Astrocyte (in vitro differentiated cells and primary cell): ENCODE measurements at regions not wholly inside any gene's neighbourhood (a gene's known extent, or its start where the extent isn't known, plus 50 kb on each side); places are given as distances from the start of the nearest gene placed in this dataset.

ENCODE experiments used
- DNase-seq: peaks from one replicate; pipeline ENCODE4 v3.0.0-alpha.2; 2010; ENCODE audit warnings: low read depth
- FAIRE-seq: peaks from 2 replicates; lab custom pipeline; 2011; peaks lifted over from hg19 to GRCh38; lab: Jason Lieb, UNC
- H2AFZ ChIP-seq: 2 replicates; pipeline ENCODE4 v1.6.0; 2012; ENCODE audit warnings: low read depth, low read length, inconsistent platforms
- H3K27ac ChIP-seq: 2 replicates; pipeline ENCODE4 v1.5.1; 2011; ENCODE audit warnings: low read depth, low read length, inconsistent platforms
- H3K27me3 ChIP-seq: 2 replicates; pipeline ENCODE4 v1.6.0; 2011; ENCODE audit warnings: low read length, inconsistent platforms; ENCODE audit not compliant: insufficient read depth
- H3K36me3 ChIP-seq: 2 replicates; pipeline ENCODE4 v1.5.1; 2011; ENCODE audit warnings: low read length, inconsistent platforms; ENCODE audit not compliant: insufficient read depth
- H3K4me1 ChIP-seq: 2 replicates; pipeline ENCODE4 v1.5.1; 2011; ENCODE audit warnings: low read length, inconsistent platforms; ENCODE audit not compliant: insufficient read depth
- H3K4me2 ChIP-seq: 2 replicates; pipeline ENCODE4 v1.6.0; 2012; ENCODE audit warnings: low read length, inconsistent platforms
- H3K4me3 ChIP-seq: 2 replicates; pipeline ENCODE4 v1.5.1; 2011; ENCODE audit warnings: low read depth, mild to moderate bottlenecking, low read length, inconsistent platforms; ENCODE audit not compliant: insufficient read depth
- H3K79me2 ChIP-seq: 2 replicates; pipeline ENCODE4 v1.6.0; 2012; ENCODE audit warnings: mild to moderate bottlenecking, low read length, inconsistent platforms; ENCODE audit not compliant: insufficient read depth
- H3K9ac ChIP-seq: 2 replicates; pipeline ENCODE4 v1.6.0; 2012; ENCODE audit warnings: mild to moderate bottlenecking, low read length, inconsistent platforms
- H3K9me3 ChIP-seq: 2 replicates; pipeline ENCODE4 v1.5.1; 2012; ENCODE audit warnings: low read depth, mild to moderate bottlenecking, low read length, inconsistent platforms; ENCODE audit not compliant: insufficient read depth
- H4K20me1 ChIP-seq: 2 replicates; pipeline ENCODE4 v1.6.0; 2012; ENCODE audit warnings: low read length, inconsistent platforms; ENCODE audit not compliant: insufficient read depth
- H3K27ac Mint-ChIP-seq: one replicate; pipeline ENCODE4 v1.8.0; 2021; ENCODE audit warnings: mild to moderate bottlenecking, mixed read lengths; ENCODE audit not compliant: unreplicated experiment
- H3K27me3 Mint-ChIP-seq: one replicate; pipeline ENCODE4 v1.8.0; 2021; ENCODE audit warnings: low read depth, mixed read lengths; ENCODE audit not compliant: unreplicated experiment
- H3K36me3 Mint-ChIP-seq: one replicate; pipeline ENCODE4 v1.8.0; 2021; ENCODE audit warnings: low read depth, mixed read lengths; ENCODE audit not compliant: unreplicated experiment
- H3K4me1 Mint-ChIP-seq: one replicate; pipeline ENCODE4 v1.8.0; 2021; ENCODE audit warnings: low read depth, mixed read lengths; ENCODE audit not compliant: unreplicated experiment
- H3K4me3 Mint-ChIP-seq: one replicate; pipeline ENCODE4 v1.8.0; 2021; ENCODE audit warnings: mild to moderate bottlenecking, moderate library complexity, mixed read lengths; ENCODE audit not compliant: unreplicated experiment
- H3K9me3 Mint-ChIP-seq: one replicate; pipeline ENCODE4 v1.8.0; 2021; ENCODE audit warnings: mild to moderate bottlenecking, mixed read lengths; ENCODE audit not compliant: unreplicated experiment
- CTCF ChIP-seq: IDR thresholded peaks from 2 replicates; pipeline ENCODE4 v1.5.1; 2011; ENCODE audit warnings: low read depth, mild to moderate bottlenecking, inconsistent platforms, low read length, moderate library complexity; ENCODE audit not compliant: insufficient read depth
- EZH2 ChIP-seq: IDR thresholded peaks from 2 replicates; pipeline ENCODE4 v1.6.1; 2012; ENCODE audit warnings: mild to moderate bottlenecking, low read length, inconsistent platforms; ENCODE audit not compliant: insufficient read depth

DNA sequence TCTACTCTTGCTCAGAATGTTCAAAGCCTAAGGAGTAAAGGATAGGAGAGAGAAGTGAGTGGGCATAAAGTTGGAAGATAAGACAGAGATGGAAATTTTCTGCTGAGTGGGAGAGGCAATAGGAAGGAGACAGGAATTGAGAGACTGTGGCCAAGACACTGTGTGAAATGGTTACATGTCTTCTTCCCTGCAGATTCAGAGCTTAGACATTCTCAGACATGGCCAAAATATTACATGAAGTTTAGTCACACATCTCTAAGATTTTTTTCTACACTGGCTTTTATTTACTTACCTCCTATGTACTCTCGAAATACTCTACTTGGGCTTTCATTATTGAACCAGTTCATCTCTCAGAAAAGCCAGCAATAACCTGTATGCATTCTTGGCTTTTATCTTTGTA lies 363.0 kb upstream of the FANCL start:
- H3K4me3 Mint-ChIP-seq = no peak overlapping the region
- Histone ChIP-seq H3K27ac (no peak overlapping the region), H3K4me1 (no peaks in the 10 kb centered on the region), H2AFZ (no peak overlapping the region), H4K20me1 (no peaks in the 10 kb centered on the region), H3K36me3 (no peaks in the 10 kb centered on the region), H3K79me2 (no peaks in the 10 kb centered on the region), H3K27me3 (no peaks in the 10 kb centered on the region), H3K4me2 (no peak overlapping the region), H3K4me3 (no peak overlapping the region), H3K9ac (no peak overlapping the region), H3K9me3 (no peaks in the 10 kb centered on the region)
- peak overlapping the region; percentile 67 for H3K27ac Mint-ChIP-seq
- no peak for FAIRE-seq
- no peak for DNase-seq
- peaks cover under 1% of the 10 kb centered on the region for H3K9me3 Mint-ChIP-seq
- no peak for TF ChIP-seq EZH2
- TF ChIP-seq CTCF = no peak
- peaks cover 17% of the 10 kb centered on the region for H3K4me1 Mint-ChIP-seq
- no peaks in the 10 kb centered on the region for H3K36me3 Mint-ChIP-seq
- H3K27me3 Mint-ChIP-seq = no peaks in the 10 kb centered on the region

DNA sequence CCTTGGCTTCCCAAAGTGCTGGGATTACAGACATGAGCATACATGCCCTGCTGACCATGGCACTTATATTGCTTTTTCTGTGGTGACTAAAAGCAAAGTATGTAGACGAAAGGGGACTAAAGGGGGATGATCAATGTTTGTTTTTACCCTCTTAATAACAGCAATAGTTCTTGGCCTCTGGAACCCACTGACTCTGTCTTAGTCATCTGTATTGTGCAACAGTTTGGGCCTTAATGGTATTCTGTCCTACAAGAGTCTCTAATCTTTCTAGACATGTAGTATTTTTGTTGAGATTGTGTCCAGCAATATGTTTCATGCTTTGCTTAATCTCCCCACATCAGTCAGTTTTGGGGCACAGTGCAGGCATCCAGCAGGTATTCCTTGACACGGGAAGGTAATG lies 359.9 kb upstream of the FANCL start:
- no peak for TF ChIP-seq EZH2
- no peak for TF ChIP-seq CTCF
- Histone ChIP-seq H3K27ac (no peak overlapping the region), H2AFZ (no peak overlapping the region), H3K4me3 (no peak overlapping the region), H3K36me3 (no peaks in the 10 kb centered on the region), H3K4me1 (no peaks in the 10 kb centered on the region), H3K9ac (no peak overlapping the region), H3K27me3 (no peaks in the 10 kb centered on the region), H3K9me3 (no peaks in the 10 kb centered on the region), H3K79me2 (no peaks in the 10 kb centered on the region), H4K20me1 (no peaks in the 10 kb centered on the region), H3K4me2 (no peak overlapping the region)
- Mint-ChIP-seq H3K4me1 (peaks cover 8% of the 10 kb centered on the region), H3K4me3 (no peak overlapping the region), H3K36me3 (no peaks in the 10 kb centered on the region), H3K27ac (no peak overlapping the region), H3K27me3 (no peaks in the 10 kb centered on the region), H3K9me3 (peaks cover 2% of the 10 kb centered on the region)
- DNase-seq (peak; percentile 10), FAIRE-seq (no peak)

- DNase-seq (no peak), FAIRE-seq (no peak)
- no peaks in the 10 kb centered on the region for H3K36me3 ChIP-seq
- no peak overlapping the region for H3K27ac ChIP-seq
- no peak overlapping the region for H3K4me2 ChIP-seq
- H4K20me1 ChIP-seq = no peaks in the 10 kb centered on the region
- TF ChIP-seq EZH2 = no peak
- no peak for TF ChIP-seq CTCF
- Mint-ChIP-seq H3K27me3 (no peaks in the 10 kb centered on the region), H3K4me3 (no peak overlapping the region), H3K27ac (no peak overlapping the region), H3K4me1 (peaks cover 8% of the 10 kb centered on the region), H3K36me3 (no peaks in the 10 kb centered on the region), H3K9me3 (peaks cover 2% of the 10 kb centered on the region)
- no peak overlapping the region for H3K9ac ChIP-seq
- no peaks in the 10 kb centered on the region for H3K4me1 ChIP-seq
- H2AFZ ChIP-seq = no peak overlapping the region
- no peaks in the 10 kb centered on the region for H3K27me3 ChIP-seq
- H3K79me2 ChIP-seq = no peaks in the 10 kb centered on the region
- H3K9me3 ChIP-seq = no peaks in the 10 kb centered on the region
- H3K4me3 ChIP-seq = no peak overlapping the region
These were observed 357.0 kb upstream of the FANCL start for GRCh38 chr2:58598171-58598570.
